Fibroblast of lung (primary cell): ENCODE measurements at regions not wholly inside any gene's neighbourhood (a gene's known extent, or its start where the extent isn't known, plus 50 kb on each side); places are given as distances from the start of the nearest gene placed in this dataset.

Experiments used
- DNase-seq, 2 donors: peaks; one replicate each; pipeline versions ENCODE4 v3.0.0 to v3.0.0-alpha.2; 2010; ENCODE audit warnings: low read depth in 2 of 2
- H2AFZ ChIP-seq: 2 replicates; pipeline ENCODE4 v1.5.1; 2012; ENCODE audit warnings: low read length, control low read depth, inconsistent platforms
- H3K27ac ChIP-seq: 2 replicates; pipeline ENCODE4 v1.5.1; 2011; ENCODE audit warnings: low read length, control low read depth; ENCODE audit not compliant: insufficient read depth
- H3K27me3 ChIP-seq: 2 replicates; pipeline ENCODE4 v1.5.1; 2011; ENCODE audit warnings: mild to moderate bottlenecking, low read length; ENCODE audit not compliant: control insufficient read depth, insufficient read depth
- H3K36me3 ChIP-seq: 2 replicates; pipeline ENCODE4 v1.5.1; 2011; ENCODE audit warnings: low read length; ENCODE audit not compliant: control insufficient read depth, insufficient read depth
- H3K4me1 ChIP-seq: 2 replicates; pipeline ENCODE4 v1.5.1; 2011; ENCODE audit warnings: low read length; ENCODE audit not compliant: control insufficient read depth, insufficient read depth; ENCODE audit errors: extremely low read depth
- H3K4me2 ChIP-seq: 2 replicates; pipeline ENCODE4 v1.5.1; 2011; ENCODE audit warnings: low read length, control low read depth; ENCODE audit not compliant: insufficient read depth; ENCODE audit errors: extremely low read depth
- H3K4me3 ChIP-seq, 4 experiments: fragments of 200-600 bp in 1 of 4; sonication (generic) in 1 of 4; replicated peaks in 1 of 4; 2 replicates each; pipeline ENCODE4 v1.5.1; 2011 to 2016; ENCODE audit warnings: low read length in 4 of 4, low read depth in 3 of 4, mild to moderate bottlenecking in 3 of 4, control low read depth in 2 of 4, inconsistent platforms in 1 of 4, mixed read lengths in 1 of 4; ENCODE audit not compliant: insufficient read depth in 1 of 4; ENCODE audit errors: control extremely low read depth in 1 of 4
- H3K79me2 ChIP-seq: 2 replicates; pipeline ENCODE4 v1.5.1; 2012; ENCODE audit warnings: mild to moderate bottlenecking, low read length, inconsistent platforms; ENCODE audit not compliant: control insufficient read depth, insufficient read depth
- H3K9ac ChIP-seq: 2 replicates; pipeline ENCODE4 v1.5.1; 2011; ENCODE audit warnings: mild to moderate bottlenecking, low read length, control low read depth; ENCODE audit not compliant: insufficient read depth
- H3K9me3 ChIP-seq: 2 replicates; pipeline ENCODE4 v1.5.1; 2012; ENCODE audit warnings: low read depth, low read length; ENCODE audit not compliant: control insufficient read depth, insufficient read depth
- H4K20me1 ChIP-seq: 2 replicates; pipeline ENCODE4 v1.5.1; 2011; ENCODE audit warnings: low read length; ENCODE audit not compliant: control insufficient read depth, insufficient read depth; ENCODE audit errors: extremely low read depth
- EZH2 ChIP-seq: IDR thresholded peaks from 2 replicates; pipeline ENCODE4 v1.5.1; 2012; ENCODE audit warnings: low read length, control low read depth, mild to moderate bottlenecking; ENCODE audit errors: missing control alignments
- TF ChIP-seq, protein P1 (sequence below), 2 donors: IDR thresholded peaks in 1 of 2; conservative IDR thresholded peaks in 1 of 2; 1 replicate in 1 of 2; 2 replicates in 1 of 2; pipeline ENCODE4 v1.5.1; 2011 to 2012; ENCODE audit warnings: low read length in 2 of 2, control low read depth in 1 of 2, inconsistent platforms in 1 of 2, low read depth in 1 of 2, mild to moderate bottlenecking in 1 of 2

DNA sequence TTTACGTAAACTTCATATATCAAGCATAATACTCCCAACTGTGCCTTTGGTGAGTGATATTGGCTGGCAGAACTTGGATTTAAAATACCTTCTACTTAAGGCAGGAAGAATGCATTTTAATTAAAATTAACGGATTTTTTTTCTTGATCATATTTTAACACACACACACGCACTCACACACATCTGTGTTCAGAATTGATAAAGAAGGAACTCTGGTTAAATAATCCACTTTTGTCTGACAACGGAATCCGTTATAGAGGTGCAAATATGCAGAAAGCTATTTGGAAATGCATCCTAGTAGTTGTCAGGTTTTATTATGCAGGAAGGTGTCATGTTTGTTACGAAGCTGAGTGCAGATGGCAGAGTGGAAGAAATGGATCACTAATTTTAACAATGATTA, 105.5 kb upstream of the ZNF536 start:
- no peaks in the 10 kb centered on the region for H3K79me2 ChIP-seq
- H2AFZ ChIP-seq, result no peak overlapping the region
- H3K27ac ChIP-seq, result no peak overlapping the region
- no peaks in the 10 kb centered on the region for H3K36me3 ChIP-seq
- H3K27me3 ChIP-seq, result no peaks in the 10 kb centered on the region
- no peaks in the 10 kb centered on the region for H3K4me1 ChIP-seq
- H3K4me3 ChIP-seq, result no peak overlapping the region
- H3K9me3 ChIP-seq, result no peaks in the 10 kb centered on the region
- no peaks in the 10 kb centered on the region for H4K20me1 ChIP-seq
- no peak overlapping the region for H3K9ac ChIP-seq
- no peak overlapping the region for H3K4me2 ChIP-seq
- no peak for DNase-seq
- TF ChIP-seq, protein P1, sequence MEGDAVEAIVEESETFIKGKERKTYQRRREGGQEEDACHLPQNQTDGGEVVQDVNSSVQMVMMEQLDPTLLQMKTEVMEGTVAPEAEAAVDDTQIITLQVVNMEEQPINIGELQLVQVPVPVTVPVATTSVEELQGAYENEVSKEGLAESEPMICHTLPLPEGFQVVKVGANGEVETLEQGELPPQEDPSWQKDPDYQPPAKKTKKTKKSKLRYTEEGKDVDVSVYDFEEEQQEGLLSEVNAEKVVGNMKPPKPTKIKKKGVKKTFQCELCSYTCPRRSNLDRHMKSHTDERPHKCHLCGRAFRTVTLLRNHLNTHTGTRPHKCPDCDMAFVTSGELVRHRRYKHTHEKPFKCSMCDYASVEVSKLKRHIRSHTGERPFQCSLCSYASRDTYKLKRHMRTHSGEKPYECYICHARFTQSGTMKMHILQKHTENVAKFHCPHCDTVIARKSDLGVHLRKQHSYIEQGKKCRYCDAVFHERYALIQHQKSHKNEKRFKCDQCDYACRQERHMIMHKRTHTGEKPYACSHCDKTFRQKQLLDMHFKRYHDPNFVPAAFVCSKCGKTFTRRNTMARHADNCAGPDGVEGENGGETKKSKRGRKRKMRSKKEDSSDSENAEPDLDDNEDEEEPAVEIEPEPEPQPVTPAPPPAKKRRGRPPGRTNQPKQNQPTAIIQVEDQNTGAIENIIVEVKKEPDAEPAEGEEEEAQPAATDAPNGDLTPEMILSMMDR (conservative IDR thresholded peaks at IDR 0.05 in 1 of 2, IDR thresholded peaks at IDR 0.05 in 1 of 2; ENCODE audit: low read depth in 1 of 2, low read length in 2 of 2), result no peak
- no peak for TF ChIP-seq EZH2

DNA sequence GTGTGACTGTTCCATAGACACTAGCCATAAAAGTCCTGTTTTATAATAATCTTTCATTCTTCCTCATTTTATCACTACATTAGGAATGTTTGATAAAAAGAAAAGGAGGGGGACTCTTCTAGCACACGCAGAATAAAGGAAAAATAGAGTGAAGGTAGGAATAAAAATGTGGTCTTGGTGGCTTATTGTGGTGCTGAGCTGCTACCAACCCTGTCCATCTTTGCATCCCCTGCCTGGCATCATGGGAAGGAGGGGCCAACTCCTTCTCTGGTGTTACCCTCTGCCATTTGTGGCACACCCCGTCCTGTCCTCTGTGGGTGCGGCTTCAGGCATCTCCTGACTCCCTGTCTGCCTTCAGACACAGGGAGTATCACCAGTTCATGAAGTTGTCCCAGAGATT, 104.9 kb upstream of the ZNF536 start:
- TF ChIP-seq EZH2, result no peak
- TF ChIP-seq, protein P1 (conservative IDR thresholded peaks at IDR 0.05 in 1 of 2, IDR thresholded peaks at IDR 0.05 in 1 of 2; ENCODE audit: low read depth in 1 of 2, low read length in 2 of 2), result no peak
- Histone ChIP-seq H3K4me1 (no peaks in the 10 kb centered on the region), H4K20me1 (no peaks in the 10 kb centered on the region), H3K79me2 (no peaks in the 10 kb centered on the region), H3K9ac (no peak overlapping the region), H3K9me3 (no peaks in the 10 kb centered on the region), H3K27me3 (no peaks in the 10 kb centered on the region), H3K27ac (no peak overlapping the region), H3K4me2 (no peak overlapping the region), H3K36me3 (no peaks in the 10 kb centered on the region), H2AFZ (no peak overlapping the region), H3K4me3 (no peak overlapping the region)
- no peak for DNase-seq

DNA sequence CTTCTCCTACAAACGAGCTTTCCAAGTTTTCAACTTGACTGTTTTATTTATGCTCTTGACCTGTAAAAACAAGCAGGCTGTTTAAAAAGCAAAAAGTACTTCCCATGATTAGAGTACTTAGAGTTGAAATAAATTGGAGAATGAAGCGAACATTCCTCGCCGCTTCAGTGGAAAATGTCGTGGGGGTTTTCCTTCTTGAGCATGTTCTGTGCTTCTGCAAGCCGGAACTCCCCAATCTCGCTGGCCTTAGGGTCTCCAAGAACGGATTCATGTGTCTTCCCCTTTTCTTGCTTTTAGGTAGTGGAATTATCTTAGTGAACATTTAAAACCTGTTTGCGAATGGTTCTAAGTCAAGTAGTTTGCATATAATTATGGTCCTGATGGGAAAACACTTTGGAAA, 103.6 kb upstream of the ZNF536 start:
- Histone ChIP-seq H3K9ac (no peak overlapping the region), H3K4me1 (no peaks in the 10 kb centered on the region), H3K9me3 (no peaks in the 10 kb centered on the region), H2AFZ (no peak overlapping the region), H3K4me3 (no peak overlapping the region), H3K27me3 (no peaks in the 10 kb centered on the region), H4K20me1 (no peaks in the 10 kb centered on the region), H3K79me2 (no peaks in the 10 kb centered on the region), H3K36me3 (no peaks in the 10 kb centered on the region), H3K4me2 (no peak overlapping the region), H3K27ac (no peak overlapping the region)
- DNase-seq, result no peak
- TF ChIP-seq EZH2, result no peak
- TF ChIP-seq, protein P1 (conservative IDR thresholded peaks at IDR 0.05 in 1 of 2, IDR thresholded peaks at IDR 0.05 in 1 of 2; ENCODE audit: low read depth in 1 of 2, low read length in 2 of 2), result no peak
